WTC11 (cell line): ENCODE measurements at regions not wholly inside any gene's neighbourhood (a gene's known extent, or its start where the extent isn't known, plus 50 kb on each side); places are given as distances from the start of the nearest gene placed in this dataset.

Experiments used
- CREM ChIP-seq: sonication (generic); formaldehyde crosslinking; IDR thresholded peaks from 2 replicates; pipeline ENCODE4 v1.8.1; 2022; ENCODE audit warnings: mild to moderate bottlenecking, missing genetic modification reagents, moderate library complexity
- CTCF ChIP-seq: fragments of 200-600 bp; IDR thresholded peaks from 2 replicates; pipeline ENCODE4 v1.8.0; 2022; ENCODE audit warnings: antibody characterized with exemption
- E2F5 ChIP-seq: sonication (generic); formaldehyde crosslinking; IDR thresholded peaks from 2 replicates; pipeline ENCODE4 v1.8.1; 2022; ENCODE audit warnings: mild to moderate bottlenecking, moderate library complexity, missing genetic modification reagents
- FOXJ3 ChIP-seq: sonication (generic); formaldehyde crosslinking; IDR thresholded peaks from 2 replicates; pipeline ENCODE4 v1.9.0; 2021; ENCODE audit warnings: missing genetic modification reagents, mild to moderate bottlenecking, borderline replicate concordance
- HMGA2 ChIP-seq: fragments of 250-450 bp; sonication (Bioruptor Pico); IDR thresholded peaks from 2 replicates; pipeline ENCODE4 v1.4.0; 2021; ENCODE audit warnings: mild to moderate bottlenecking, moderate library complexity
- JUN ChIP-seq: sonication (generic); formaldehyde crosslinking; IDR thresholded peaks from 2 replicates; pipeline ENCODE4 v1.8.0; 2023; ENCODE audit warnings: mild to moderate bottlenecking, missing genetic modification reagents
- MXD4 ChIP-seq: fragments of 250-450 bp; sonication (Bioruptor Pico); IDR thresholded peaks from 2 replicates; pipeline ENCODE4 v1.8.0; 2021; ENCODE audit warnings: mild to moderate bottlenecking, moderate library complexity, borderline replicate concordance
- NFYB ChIP-seq: sonication (generic); formaldehyde crosslinking; conservative IDR thresholded peaks from 2 replicates; pipeline ENCODE4 v1.8.0; 2022; ENCODE audit warnings: low read depth, missing genetic modification reagents
- STAT6 ChIP-seq: sonication (generic); formaldehyde crosslinking; conservative IDR thresholded peaks from 2 replicates; pipeline ENCODE4 v1.8.1; 2023; ENCODE audit warnings: mild to moderate bottlenecking, low read depth, missing genetic modification reagents, moderate library complexity
- ZNF416 ChIP-seq: fragments of 250-450 bp; sonication (Bioruptor Pico); IDR thresholded peaks from 2 replicates; pipeline ENCODE4 v1.9.0; 2021; ENCODE audit warnings: mild to moderate bottlenecking, inconsistent platforms

GRCh38 chr7:152521420-152522337 lies 85.9 kb upstream of the KMT2C start:
- TF ChIP-seq MXD4 (CRISPR knock-in tag), result no peak
- TF ChIP-seq NFYB, result no peak
- TF ChIP-seq HMGA2 (CRISPR knock-in tag), result no peak
- TF ChIP-seq FOXJ3 (CRISPR knock-in tag), result no peak
- no peak for TF ChIP-seq CTCF
- no peak for TF ChIP-seq E2F5 (CRISPR knock-in tag)
- no peak for TF ChIP-seq JUN
- no peak for TF ChIP-seq STAT6 (CRISPR knock-in tag)
- no peak for TF ChIP-seq CREM (CRISPR knock-in tag)
- TF ChIP-seq ZNF416, result no peak
